BLaER1 (cell line): ENCODE measurements at regions not wholly inside any gene's neighbourhood (a gene's known extent, or its start where the extent isn't known, plus 50 kb on each side); places are given as distances from the start of the nearest gene placed in this dataset.

Source experiments
- H3K27ac ChIP-seq: shearing (Covaris generic); formaldehyde crosslinking; 2 replicates; pipeline ENCODE4 v1.8.1; 2022
- H3K27me3 ChIP-seq: shearing (Covaris generic); formaldehyde crosslinking; 2 replicates; pipeline ENCODE4 v1.8.1; 2022
- H3K36me3 ChIP-seq: shearing (Covaris generic); formaldehyde crosslinking; 2 replicates; pipeline ENCODE4 v1.8.1; 2022
- H3K4me1 ChIP-seq: shearing (Covaris generic); formaldehyde crosslinking; 2 replicates; pipeline ENCODE4 v1.8.1; 2022
- H3K4me2 ChIP-seq: shearing (Covaris generic); formaldehyde crosslinking; 2 replicates; pipeline ENCODE4 v1.8.1; 2022
- H3K4me3 ChIP-seq: shearing (Covaris generic); formaldehyde crosslinking; 2 replicates; pipeline ENCODE4 v1.8.1; 2022
- H3K9ac ChIP-seq: shearing (Covaris generic); formaldehyde crosslinking; 2 replicates; pipeline ENCODE4 v1.8.1; 2022
- H3K9me3 ChIP-seq: shearing (Covaris generic); formaldehyde crosslinking; 2 replicates; pipeline ENCODE4 v1.8.1; 2022
- H4K20me1 ChIP-seq: shearing (Covaris generic); formaldehyde crosslinking; 2 replicates; pipeline ENCODE4 v1.8.1; 2022
- Cebpa-rat ChIP-seq: shearing (Covaris generic); IDR thresholded peaks from 2 replicates; pipeline ENCODE4 v1.8.1; 2022

DNA sequence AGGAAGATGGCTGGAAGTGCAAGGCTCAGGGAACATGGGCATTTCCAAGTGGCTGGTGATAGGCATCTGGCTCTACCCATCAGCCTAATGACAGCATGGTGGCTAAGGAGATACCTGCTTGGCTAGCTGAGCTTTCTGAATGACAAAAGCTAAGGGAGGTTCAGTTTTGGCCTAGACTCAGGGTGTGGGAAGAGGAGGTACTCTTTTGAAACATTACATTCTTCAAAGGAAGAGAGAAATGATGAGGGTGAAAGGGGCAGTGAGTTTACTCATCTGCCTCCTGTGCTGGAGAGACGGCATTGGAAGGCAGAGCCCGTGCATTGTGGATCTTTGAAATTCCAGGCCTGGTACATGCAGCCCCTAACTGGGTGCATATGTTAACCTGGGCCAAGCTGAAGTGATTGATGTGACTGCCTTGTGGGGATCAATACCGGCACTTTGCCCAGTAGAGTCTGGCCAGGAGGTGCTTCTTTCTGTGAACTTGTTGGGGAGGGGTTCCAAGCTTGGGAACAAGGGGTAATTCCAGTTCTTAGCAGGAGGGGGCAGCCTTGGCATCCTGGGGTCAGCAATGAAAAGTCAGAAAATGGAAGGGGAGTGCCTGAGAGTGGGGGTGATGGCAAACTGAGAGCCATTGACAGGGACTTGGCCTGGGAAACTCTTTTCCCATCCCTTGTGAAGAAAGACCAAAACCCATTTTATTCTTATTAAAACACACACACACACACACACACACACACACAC is 108.6 kb downstream of the ACER2 start:
- H3K36me3 ChIP-seq, result no peaks in the 10 kb centered on the region
- no peaks in the 10 kb centered on the region for H3K9me3 ChIP-seq
- H3K9ac ChIP-seq, result no peak overlapping the region
- peaks cover 17% of the 10 kb centered on the region for H3K4me1 ChIP-seq
- no peak for TF ChIP-seq Cebpa-rat
- H3K27me3 ChIP-seq, result no peaks in the 10 kb centered on the region
- no peak overlapping the region for H3K4me2 ChIP-seq
- no peak overlapping the region for H3K4me3 ChIP-seq
- H3K27ac ChIP-seq, result no peak overlapping the region
- H4K20me1 ChIP-seq, result no peaks in the 10 kb centered on the region

DNA sequence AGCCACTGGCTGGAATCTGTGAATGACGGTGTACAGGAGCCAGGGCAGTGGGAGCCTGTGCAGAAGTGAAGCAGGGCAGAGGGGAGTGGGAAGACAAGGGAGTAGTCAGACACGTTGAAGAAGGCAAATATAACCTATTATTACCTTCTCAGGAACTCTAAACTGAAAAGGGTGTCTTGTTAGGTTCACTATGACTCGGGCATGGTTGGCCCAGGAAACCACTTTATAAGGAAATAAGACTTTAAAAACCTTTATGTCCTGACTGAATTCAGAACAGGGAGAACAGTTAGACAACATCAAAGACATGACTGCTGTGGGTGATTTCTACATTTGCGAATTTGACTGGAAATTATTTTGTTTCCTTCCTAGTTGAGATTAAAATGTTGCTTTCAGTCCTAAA is 107.5 kb downstream of the ACER2 start:
- no peak overlapping the region for H3K4me3 ChIP-seq
- no peaks in the 10 kb centered on the region for H4K20me1 ChIP-seq
- no peaks in the 10 kb centered on the region for H3K36me3 ChIP-seq
- H3K27ac ChIP-seq, result no peak overlapping the region
- no peaks in the 10 kb centered on the region for H3K27me3 ChIP-seq
- TF ChIP-seq Cebpa-rat, result no peak
- H3K4me1 ChIP-seq, result peaks cover 17% of the 10 kb centered on the region
- H3K4me2 ChIP-seq, result no peak overlapping the region
- H3K9ac ChIP-seq, result no peak overlapping the region
- no peaks in the 10 kb centered on the region for H3K9me3 ChIP-seq

DNA sequence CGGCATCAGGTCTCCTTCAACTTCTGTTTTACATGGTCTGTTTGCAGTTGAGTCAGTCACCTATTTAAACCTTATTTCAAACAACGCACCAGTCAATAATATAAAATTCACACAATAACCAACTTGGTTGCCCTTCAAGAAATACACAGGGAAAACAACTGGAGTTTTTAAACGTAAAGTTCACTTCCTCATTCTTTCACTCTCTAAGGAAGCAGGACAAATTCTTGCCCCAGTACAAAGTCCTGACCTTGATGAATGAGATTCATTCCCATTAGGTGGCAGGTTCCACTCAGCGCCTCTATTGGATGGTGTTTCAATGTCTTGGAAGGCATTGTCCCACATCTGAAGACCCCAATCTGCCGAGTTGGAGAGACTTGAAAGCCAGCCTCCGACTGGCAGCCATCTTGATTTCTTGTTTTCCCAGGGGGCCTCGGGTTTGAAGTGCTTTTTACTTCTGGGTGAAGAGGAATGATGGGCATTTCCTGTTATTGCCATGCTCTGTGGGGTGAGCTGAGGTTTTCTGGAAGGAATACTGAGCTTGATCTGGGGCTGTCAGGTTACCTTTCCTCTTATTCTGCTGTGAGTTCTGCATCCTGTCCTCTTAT is 105.0 kb downstream of the ACER2 start:
- Histone ChIP-seq H4K20me1 (no peaks in the 10 kb centered on the region), H3K4me3 (peak overlapping the region; percentile 32), H3K9ac (no peak overlapping the region), H3K27me3 (no peaks in the 10 kb centered on the region), H3K9me3 (no peaks in the 10 kb centered on the region), H3K4me2 (peak overlapping the region; percentile 63), H3K27ac (peak overlapping the region; percentile 37; the same call in 1 of the 2 replicates), H3K36me3 (no peaks in the 10 kb centered on the region), H3K4me1 (peaks cover 17% of the 10 kb centered on the region)
- TF ChIP-seq Cebpa-rat, result no peak

DNA sequence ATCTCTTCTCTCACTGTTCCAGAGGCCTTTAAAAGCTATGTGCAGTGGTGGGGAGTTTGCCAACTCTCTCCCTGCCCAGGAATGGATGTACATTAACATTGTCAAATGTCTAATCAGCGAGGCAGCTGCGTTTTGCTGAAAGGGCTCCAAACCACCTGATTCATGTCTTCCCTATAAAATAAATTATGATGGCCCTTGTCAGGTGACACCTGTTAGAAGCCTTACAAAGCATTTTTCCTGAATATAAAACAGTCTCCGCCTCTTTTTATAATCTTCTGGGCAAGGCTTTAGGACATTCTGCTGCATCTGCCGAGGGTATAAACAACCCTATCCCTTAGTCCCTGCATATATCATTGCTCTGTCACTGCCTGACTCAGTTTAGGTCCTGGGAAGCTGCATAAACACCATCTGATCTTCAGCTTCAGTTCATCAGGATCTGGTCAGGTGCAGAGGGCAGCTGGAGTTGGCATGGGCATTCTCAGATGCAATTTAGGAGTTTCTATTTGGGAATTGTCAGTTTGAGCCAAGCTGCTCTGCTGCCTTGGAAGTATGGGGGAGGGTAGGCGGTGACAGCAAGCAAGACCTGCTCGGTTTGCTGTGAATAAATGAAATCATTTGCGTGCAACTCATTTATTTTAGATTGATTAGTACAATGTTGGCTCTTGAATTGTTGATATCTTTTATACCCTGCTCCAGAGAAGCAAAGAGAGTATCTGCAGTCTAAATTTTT is 103.5 kb downstream of the ACER2 start:
- H3K4me2 ChIP-seq, result no peak overlapping the region
- no peak overlapping the region for H3K9ac ChIP-seq
- H4K20me1 ChIP-seq, result no peaks in the 10 kb centered on the region
- no peak for TF ChIP-seq Cebpa-rat
- no peak overlapping the region for H3K27ac ChIP-seq
- no peak overlapping the region for H3K4me3 ChIP-seq
- H3K4me1 ChIP-seq, result peaks cover 28% of the 10 kb centered on the region
- no peaks in the 10 kb centered on the region for H3K36me3 ChIP-seq
- H3K9me3 ChIP-seq, result no peaks in the 10 kb centered on the region
- H3K27me3 ChIP-seq, result no peaks in the 10 kb centered on the region

DNA sequence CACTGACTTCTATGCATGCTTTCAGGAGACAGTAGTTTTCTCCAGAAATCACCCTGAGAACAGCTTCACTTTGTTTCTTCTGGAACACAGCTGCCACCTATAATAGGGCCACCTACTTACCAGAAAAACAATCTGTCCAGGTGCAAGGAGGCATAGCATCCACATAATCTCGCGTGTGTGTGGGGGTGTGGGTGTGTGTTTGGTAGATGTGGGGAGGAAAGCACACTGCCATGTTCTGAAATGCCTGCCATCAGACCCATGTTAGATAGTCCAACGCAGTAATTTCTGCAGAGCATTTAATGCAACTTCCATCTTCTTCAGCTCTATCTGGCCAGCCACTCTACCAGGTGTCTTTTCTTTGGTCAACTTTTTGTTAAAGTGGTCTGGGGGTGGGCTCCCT is 102.9 kb downstream of the ACER2 start:
- no peak overlapping the region for H3K4me3 ChIP-seq
- H4K20me1 ChIP-seq, result no peaks in the 10 kb centered on the region
- H3K4me2 ChIP-seq, result no peak overlapping the region
- no peaks in the 10 kb centered on the region for H3K36me3 ChIP-seq
- no peak overlapping the region for H3K9ac ChIP-seq
- TF ChIP-seq Cebpa-rat, result no peak
- H3K27ac ChIP-seq, result no peak overlapping the region
- peaks cover 28% of the 10 kb centered on the region for H3K4me1 ChIP-seq
- no peaks in the 10 kb centered on the region for H3K27me3 ChIP-seq
- H3K9me3 ChIP-seq, result no peaks in the 10 kb centered on the region

DNA sequence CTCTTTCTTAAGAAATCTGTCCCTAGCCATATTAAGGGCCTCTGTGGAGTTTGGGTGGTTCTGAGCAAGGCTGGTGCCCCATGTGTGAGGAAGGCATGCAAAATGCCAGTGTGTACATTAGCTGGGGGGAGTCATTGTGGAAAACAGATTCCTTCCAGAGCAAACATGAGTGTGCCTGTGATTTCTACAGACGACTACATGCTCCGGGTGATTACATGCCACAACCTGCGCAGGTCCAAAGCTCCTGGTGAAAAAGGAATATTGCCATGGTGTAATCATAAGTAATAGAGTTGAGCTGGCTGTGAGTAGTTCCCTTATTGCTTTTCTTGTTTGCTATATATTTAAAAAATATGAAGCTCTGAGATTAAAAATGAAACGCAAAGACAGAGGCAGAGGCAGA is 102.1 kb downstream of the ACER2 start:
- H3K4me1 ChIP-seq, result peaks cover 28% of the 10 kb centered on the region
- TF ChIP-seq Cebpa-rat, result no peak
- H3K4me3 ChIP-seq, result no peak overlapping the region
- no peaks in the 10 kb centered on the region for H3K9me3 ChIP-seq
- no peaks in the 10 kb centered on the region for H3K27me3 ChIP-seq
- H3K27ac ChIP-seq, result no peak overlapping the region
- H3K36me3 ChIP-seq, result no peaks in the 10 kb centered on the region
- H4K20me1 ChIP-seq, result no peaks in the 10 kb centered on the region
- no peak overlapping the region for H3K9ac ChIP-seq
- no peak overlapping the region for H3K4me2 ChIP-seq
